ENCODE measurements at regions not wholly inside any gene's neighbourhood (a gene's known extent, or its start where the extent isn't known, plus 50 kb on each side); places are given as distances from the start of the nearest gene placed in this dataset.

GRCh38 chr13:44058624-44059215 lies 179.0 kb downstream of the LACC1 start:
- no peaks in the 10 kb centered on the region for H3K4me1 ChIP-seq (ENCODE audit: insufficient read depth, low read length, poor library complexity, severe bottlenecking)
- no peaks in the 10 kb centered on the region for H3K27me3 ChIP-seq (ENCODE audit: insufficient read depth, low read length, poor library complexity, severe bottlenecking)
- H3F3A ChIP-seq (ENCODE audit: low read depth), result no peaks in the 10 kb centered on the region
- H3K79me2 ChIP-seq (ENCODE audit: insufficient read depth, low read length), result no peaks in the 10 kb centered on the region
- H3K36me3 ChIP-seq (ENCODE audit: insufficient read depth, low read length), result no peaks in the 10 kb centered on the region
- no peak overlapping the region for H3K4me3 ChIP-seq (ENCODE audit: low read length, poor library complexity, severe bottlenecking)
- no peak for TF ChIP-seq EZH2phosphoT487 (IDR thresholded peaks at IDR 0.05; ENCODE audit: borderline replicate concordance)
- no peaks in the 10 kb centered on the region for H3K9me3 ChIP-seq (ENCODE audit: insufficient read depth, low read depth, low read length)
- no peak overlapping the region for H2AFZ ChIP-seq (ENCODE audit: low read length)
- H3K4me2 ChIP-seq (ENCODE audit: low read depth, low read length, poor library complexity, severe bottlenecking), result no peak overlapping the region
- H4K20me1 ChIP-seq (ENCODE audit: insufficient read depth, low read length, poor library complexity, severe bottlenecking), result no peaks in the 10 kb centered on the region
- H3K9me2 ChIP-seq (replicated peaks; ENCODE audit: low read depth, low read length), result no peaks in the 10 kb centered on the region
- H3K9ac ChIP-seq (ENCODE audit: low read depth, low read length, poor library complexity, severe bottlenecking), result no peak overlapping the region

GRCh38 chr13:44061876-44062275 lies 182.2 kb downstream of the LACC1 start:
- H3K9ac ChIP-seq (ENCODE audit: low read depth, low read length, poor library complexity, severe bottlenecking), result no peak overlapping the region
- H3K79me2 ChIP-seq (ENCODE audit: insufficient read depth, low read length), result no peaks in the 10 kb centered on the region
- no peaks in the 10 kb centered on the region for H3K4me1 ChIP-seq (ENCODE audit: insufficient read depth, low read length, poor library complexity, severe bottlenecking)
- no peaks in the 10 kb centered on the region for H3K9me3 ChIP-seq (ENCODE audit: insufficient read depth, low read depth, low read length)
- H3K9me2 ChIP-seq (replicated peaks; ENCODE audit: low read depth, low read length), result no peaks in the 10 kb centered on the region
- no peaks in the 10 kb centered on the region for H4K20me1 ChIP-seq (ENCODE audit: insufficient read depth, low read length, poor library complexity, severe bottlenecking)
- TF ChIP-seq, protein P1, sequence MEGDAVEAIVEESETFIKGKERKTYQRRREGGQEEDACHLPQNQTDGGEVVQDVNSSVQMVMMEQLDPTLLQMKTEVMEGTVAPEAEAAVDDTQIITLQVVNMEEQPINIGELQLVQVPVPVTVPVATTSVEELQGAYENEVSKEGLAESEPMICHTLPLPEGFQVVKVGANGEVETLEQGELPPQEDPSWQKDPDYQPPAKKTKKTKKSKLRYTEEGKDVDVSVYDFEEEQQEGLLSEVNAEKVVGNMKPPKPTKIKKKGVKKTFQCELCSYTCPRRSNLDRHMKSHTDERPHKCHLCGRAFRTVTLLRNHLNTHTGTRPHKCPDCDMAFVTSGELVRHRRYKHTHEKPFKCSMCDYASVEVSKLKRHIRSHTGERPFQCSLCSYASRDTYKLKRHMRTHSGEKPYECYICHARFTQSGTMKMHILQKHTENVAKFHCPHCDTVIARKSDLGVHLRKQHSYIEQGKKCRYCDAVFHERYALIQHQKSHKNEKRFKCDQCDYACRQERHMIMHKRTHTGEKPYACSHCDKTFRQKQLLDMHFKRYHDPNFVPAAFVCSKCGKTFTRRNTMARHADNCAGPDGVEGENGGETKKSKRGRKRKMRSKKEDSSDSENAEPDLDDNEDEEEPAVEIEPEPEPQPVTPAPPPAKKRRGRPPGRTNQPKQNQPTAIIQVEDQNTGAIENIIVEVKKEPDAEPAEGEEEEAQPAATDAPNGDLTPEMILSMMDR (conservative IDR thresholded peaks at IDR 0.05; ENCODE audit: low read length), result no peak
- TF ChIP-seq EZH2phosphoT487 (IDR thresholded peaks at IDR 0.05; ENCODE audit: borderline replicate concordance), result no peak
- no peaks in the 10 kb centered on the region for H3F3A ChIP-seq (ENCODE audit: low read depth)
- H3K4me2 ChIP-seq (ENCODE audit: low read depth, low read length, poor library complexity, severe bottlenecking), result no peak overlapping the region
- H2AFZ ChIP-seq (ENCODE audit: low read length), result no peak overlapping the region
- no peaks in the 10 kb centered on the region for H3K36me3 ChIP-seq (ENCODE audit: insufficient read depth, low read length)
- H3K27me3 ChIP-seq (ENCODE audit: insufficient read depth, low read length, poor library complexity, severe bottlenecking), result no peaks in the 10 kb centered on the region
- no peak overlapping the region for H3K4me3 ChIP-seq (ENCODE audit: low read length, poor library complexity, severe bottlenecking)

GRCh38 chr13:44063467-44063866 lies 183.8 kb downstream of the LACC1 start:
- Histone ChIP-seq H3K36me3 (ENCODE audit: insufficient read depth, low read length) (no peaks in the 10 kb centered on the region), H4K20me1 (ENCODE audit: insufficient read depth, low read length, poor library complexity, severe bottlenecking) (no peaks in the 10 kb centered on the region), H3K79me2 (ENCODE audit: insufficient read depth, low read length) (no peaks in the 10 kb centered on the region), H3F3A (ENCODE audit: low read depth) (no peaks in the 10 kb centered on the region), H3K9me3 (ENCODE audit: insufficient read depth, low read depth, low read length) (no peaks in the 10 kb centered on the region), H3K4me1 (ENCODE audit: insufficient read depth, low read length, poor library complexity, severe bottlenecking) (no peaks in the 10 kb centered on the region), H3K27me3 (ENCODE audit: insufficient read depth, low read length, poor library complexity, severe bottlenecking) (no peaks in the 10 kb centered on the region), H3K4me2 (ENCODE audit: low read depth, low read length, poor library complexity, severe bottlenecking) (no peak overlapping the region), H2AFZ (ENCODE audit: low read length) (no peak overlapping the region), H3K4me3 (ENCODE audit: low read length, poor library complexity, severe bottlenecking) (no peak overlapping the region), H3K9ac (ENCODE audit: low read depth, low read length, poor library complexity, severe bottlenecking) (no peak overlapping the region), H3K9me2 (replicated peaks; ENCODE audit: low read depth, low read length) (no peaks in the 10 kb centered on the region)
- TF ChIP-seq EZH2phosphoT487 (IDR thresholded peaks at IDR 0.05; ENCODE audit: borderline replicate concordance), result no peak
- TF ChIP-seq, protein P1 (conservative IDR thresholded peaks at IDR 0.05; ENCODE audit: low read length), result no peak

DNA sequence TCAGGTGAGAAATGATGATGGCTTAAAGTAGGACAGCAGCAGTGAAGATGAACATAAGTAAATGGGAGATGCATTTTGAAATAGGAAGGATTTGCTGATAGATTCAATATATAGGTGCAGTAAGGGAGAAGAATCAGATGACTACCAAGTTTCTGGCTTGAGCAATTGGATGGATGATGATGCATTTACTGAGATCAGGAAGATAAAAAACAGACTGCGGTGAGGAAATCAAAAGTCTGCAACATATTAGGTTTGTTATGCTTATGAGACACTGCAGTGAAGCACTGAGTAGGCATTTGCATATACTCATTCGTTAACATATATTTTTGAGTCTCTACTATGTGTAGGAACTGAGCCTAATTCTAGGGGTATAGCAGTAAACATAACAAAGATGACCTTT lies 184.2 kb downstream of the LACC1 start:
- H3K4me1 ChIP-seq (ENCODE audit: insufficient read depth, low read length, poor library complexity, severe bottlenecking), result no peaks in the 10 kb centered on the region
- H3K79me2 ChIP-seq (ENCODE audit: insufficient read depth, low read length), result no peaks in the 10 kb centered on the region
- no peaks in the 10 kb centered on the region for H3F3A ChIP-seq (ENCODE audit: low read depth)
- H3K4me3 ChIP-seq (ENCODE audit: low read length, poor library complexity, severe bottlenecking), result no peak overlapping the region
- H4K20me1 ChIP-seq (ENCODE audit: insufficient read depth, low read length, poor library complexity, severe bottlenecking), result no peaks in the 10 kb centered on the region
- no peak overlapping the region for H3K4me2 ChIP-seq (ENCODE audit: low read depth, low read length, poor library complexity, severe bottlenecking)
- no peak overlapping the region; the same call in 1 of the 2 replicates for H2AFZ ChIP-seq (ENCODE audit: low read length)
- H3K9ac ChIP-seq (ENCODE audit: low read depth, low read length, poor library complexity, severe bottlenecking), result no peak overlapping the region
- no peaks in the 10 kb centered on the region for H3K9me3 ChIP-seq (ENCODE audit: insufficient read depth, low read depth, low read length)
- TF ChIP-seq, protein P1 (conservative IDR thresholded peaks at IDR 0.05; ENCODE audit: low read length), result no peak
- TF ChIP-seq EZH2phosphoT487 (IDR thresholded peaks at IDR 0.05; ENCODE audit: borderline replicate concordance), result no peak
- no peaks in the 10 kb centered on the region for H3K9me2 ChIP-seq (replicated peaks; ENCODE audit: low read depth, low read length)
- H3K27me3 ChIP-seq (ENCODE audit: insufficient read depth, low read length, poor library complexity, severe bottlenecking), result no peaks in the 10 kb centered on the region
- H3K36me3 ChIP-seq (ENCODE audit: insufficient read depth, low read length), result no peaks in the 10 kb centered on the region
